ENCODE measurements at regions not wholly inside any gene's neighbourhood (a gene's known extent, or its start where the extent isn't known, plus 50 kb on each side); places are given as distances from the start of the nearest gene placed in this dataset.

- TF ChIP-seq, protein P1, sequence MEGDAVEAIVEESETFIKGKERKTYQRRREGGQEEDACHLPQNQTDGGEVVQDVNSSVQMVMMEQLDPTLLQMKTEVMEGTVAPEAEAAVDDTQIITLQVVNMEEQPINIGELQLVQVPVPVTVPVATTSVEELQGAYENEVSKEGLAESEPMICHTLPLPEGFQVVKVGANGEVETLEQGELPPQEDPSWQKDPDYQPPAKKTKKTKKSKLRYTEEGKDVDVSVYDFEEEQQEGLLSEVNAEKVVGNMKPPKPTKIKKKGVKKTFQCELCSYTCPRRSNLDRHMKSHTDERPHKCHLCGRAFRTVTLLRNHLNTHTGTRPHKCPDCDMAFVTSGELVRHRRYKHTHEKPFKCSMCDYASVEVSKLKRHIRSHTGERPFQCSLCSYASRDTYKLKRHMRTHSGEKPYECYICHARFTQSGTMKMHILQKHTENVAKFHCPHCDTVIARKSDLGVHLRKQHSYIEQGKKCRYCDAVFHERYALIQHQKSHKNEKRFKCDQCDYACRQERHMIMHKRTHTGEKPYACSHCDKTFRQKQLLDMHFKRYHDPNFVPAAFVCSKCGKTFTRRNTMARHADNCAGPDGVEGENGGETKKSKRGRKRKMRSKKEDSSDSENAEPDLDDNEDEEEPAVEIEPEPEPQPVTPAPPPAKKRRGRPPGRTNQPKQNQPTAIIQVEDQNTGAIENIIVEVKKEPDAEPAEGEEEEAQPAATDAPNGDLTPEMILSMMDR (conservative IDR thresholded peaks at IDR 0.05; ENCODE audit: low read depth, low read length): no peak
- no peak for TF ChIP-seq RCOR1 (IDR thresholded peaks at IDR 0.05; ENCODE audit: insufficient replicate concordance, low read length)
- TF ChIP-seq BHLHE40 (IDR thresholded peaks at IDR 0.05; ENCODE audit: low read depth, low read length): no peak
- TF ChIP-seq POLR2A (IDR thresholded peaks at IDR 0.05; ENCODE audit: low read depth, low read length): no peak
- TF ChIP-seq, protein P2, sequence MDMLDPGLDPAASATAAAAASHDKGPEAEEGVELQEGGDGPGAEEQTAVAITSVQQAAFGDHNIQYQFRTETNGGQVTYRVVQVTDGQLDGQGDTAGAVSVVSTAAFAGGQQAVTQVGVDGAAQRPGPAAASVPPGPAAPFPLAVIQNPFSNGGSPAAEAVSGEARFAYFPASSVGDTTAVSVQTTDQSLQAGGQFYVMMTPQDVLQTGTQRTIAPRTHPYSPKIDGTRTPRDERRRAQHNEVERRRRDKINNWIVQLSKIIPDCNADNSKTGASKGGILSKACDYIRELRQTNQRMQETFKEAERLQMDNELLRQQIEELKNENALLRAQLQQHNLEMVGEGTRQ (IDR thresholded peaks at IDR 0.05; ENCODE audit: low read depth, low read length): no peak
- TF ChIP-seq NFE2L2 (IDR thresholded peaks at IDR 0.05; ENCODE audit: low read depth, low read length): no peak
- no peak for TF ChIP-seq SMC3 (IDR thresholded peaks at IDR 0.05; ENCODE audit: low read depth, low read length)
- no peak for TF ChIP-seq CHD1 (IDR thresholded peaks at IDR 0.05; ENCODE audit: low read depth, low read length)
- no peak for TF ChIP-seq MAZ (IDR thresholded peaks at IDR 0.05; ENCODE audit: borderline replicate concordance, low read depth, low read length)
- TF ChIP-seq RAD21 (IDR thresholded peaks at IDR 0.05; ENCODE audit: low read length): no peak
- TF ChIP-seq MXI1 (IDR thresholded peaks at IDR 0.05; ENCODE audit: borderline replicate concordance, low read depth, low read length): no peak
These were observed 2308.8 kb upstream of the ACO1 start for GRCh38 chr9:30075451-30076199.
